ENCODE measurements at regions not wholly inside any gene's neighbourhood (a gene's known extent, or its start where the extent isn't known, plus 50 kb on each side); places are given as distances from the start of the nearest gene placed in this dataset.
A peak's percentile ranks its signal among the peaks of the same experiment; 100 is the strongest.

DNA sequence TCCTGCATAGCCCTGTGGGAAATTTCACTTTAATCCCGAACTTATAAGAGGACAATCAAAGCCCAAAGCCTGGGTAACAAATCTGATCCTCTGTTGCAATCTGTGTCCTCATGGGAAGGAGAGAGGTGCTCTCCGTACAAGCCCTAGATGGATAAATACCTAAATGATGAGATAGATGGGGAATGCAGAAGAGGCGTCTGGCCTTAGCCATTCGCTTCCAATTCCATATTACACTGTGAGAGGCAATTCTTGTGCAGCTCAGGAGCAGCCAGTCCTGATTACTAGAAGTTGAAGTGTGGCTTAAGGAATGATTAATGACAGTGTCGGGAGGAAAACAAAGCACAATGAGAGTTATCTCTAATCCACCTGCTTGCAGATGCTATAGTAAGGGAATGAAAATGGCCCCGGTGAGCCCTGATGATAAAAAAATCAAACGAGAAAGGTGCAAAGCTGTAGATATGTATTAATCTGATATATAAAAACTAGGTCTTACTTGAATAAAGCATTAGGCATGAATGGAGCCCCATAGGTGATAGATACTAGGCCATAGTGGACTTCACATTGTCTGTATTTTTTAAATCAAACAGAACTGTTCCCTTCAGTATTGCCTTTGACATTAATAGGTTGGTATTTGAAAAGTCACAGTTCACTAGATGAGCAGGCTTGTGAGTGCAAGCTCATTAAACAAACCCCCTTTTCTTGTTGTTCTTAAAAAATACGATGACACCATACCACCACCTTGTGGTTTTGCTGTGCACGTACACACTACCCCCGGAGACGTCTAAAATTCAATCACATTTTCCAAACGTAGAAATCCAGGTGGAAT, 54.2 kb upstream of the TMCO5A start:
- H3K27me3 Mint-ChIP-seq = peaks cover 30% of the 10 kb centered on the region
- ChIA-PET POLR2A (no interaction called here), CTCF (no interaction called here)
- H3K4me1 ChIP-seq (ENCODE audit: insufficient read depth, low read length) = no peaks in the 10 kb centered on the region
- intact Hi-C loops (cut with DNase I, micrococcal nuclease) = no loop called here
- H3K27me3 ChIP-seq (ENCODE audit: control insufficient read depth in 1 of 2, insufficient read depth in 2 of 2, low read length in 2 of 2) = no peaks in the 10 kb centered on the region
- no peak overlapping the region for H3K4me3 ChIP-seq (ENCODE audit: low read length)
- no peak overlapping the region for H3K27ac ChIP-seq (ENCODE audit: low read depth in 1 of 2, low read length in 2 of 2)
- ATAC-seq (ENCODE audit: poor library complexity) (no peak), DNase-seq (peak in 1 of 14 experiments; percentile 1)
- TF ChIP-seq, protein P1, sequence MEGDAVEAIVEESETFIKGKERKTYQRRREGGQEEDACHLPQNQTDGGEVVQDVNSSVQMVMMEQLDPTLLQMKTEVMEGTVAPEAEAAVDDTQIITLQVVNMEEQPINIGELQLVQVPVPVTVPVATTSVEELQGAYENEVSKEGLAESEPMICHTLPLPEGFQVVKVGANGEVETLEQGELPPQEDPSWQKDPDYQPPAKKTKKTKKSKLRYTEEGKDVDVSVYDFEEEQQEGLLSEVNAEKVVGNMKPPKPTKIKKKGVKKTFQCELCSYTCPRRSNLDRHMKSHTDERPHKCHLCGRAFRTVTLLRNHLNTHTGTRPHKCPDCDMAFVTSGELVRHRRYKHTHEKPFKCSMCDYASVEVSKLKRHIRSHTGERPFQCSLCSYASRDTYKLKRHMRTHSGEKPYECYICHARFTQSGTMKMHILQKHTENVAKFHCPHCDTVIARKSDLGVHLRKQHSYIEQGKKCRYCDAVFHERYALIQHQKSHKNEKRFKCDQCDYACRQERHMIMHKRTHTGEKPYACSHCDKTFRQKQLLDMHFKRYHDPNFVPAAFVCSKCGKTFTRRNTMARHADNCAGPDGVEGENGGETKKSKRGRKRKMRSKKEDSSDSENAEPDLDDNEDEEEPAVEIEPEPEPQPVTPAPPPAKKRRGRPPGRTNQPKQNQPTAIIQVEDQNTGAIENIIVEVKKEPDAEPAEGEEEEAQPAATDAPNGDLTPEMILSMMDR (IDR thresholded peaks at IDR 0.05) = no peak
- H3K9me3 Mint-ChIP-seq = no peaks in the 10 kb centered on the region
- H3K4me3 Mint-ChIP-seq = no peak overlapping the region
- no peaks in the 10 kb centered on the region for H3K9me3 ChIP-seq (ENCODE audit: control insufficient read depth in 1 of 2, insufficient read depth in 1 of 2, low read length in 2 of 2)
- H3K4me1 Mint-ChIP-seq (ENCODE audit: low read depth) = no peaks in the 10 kb centered on the region
- H3K36me3 Mint-ChIP-seq (ENCODE audit: low read depth) = no peaks in the 10 kb centered on the region
- H3K27ac Mint-ChIP-seq = no peak overlapping the region
- no peaks in the 10 kb centered on the region for H3K36me3 ChIP-seq (ENCODE audit: insufficient read depth, low read length)

DNA sequence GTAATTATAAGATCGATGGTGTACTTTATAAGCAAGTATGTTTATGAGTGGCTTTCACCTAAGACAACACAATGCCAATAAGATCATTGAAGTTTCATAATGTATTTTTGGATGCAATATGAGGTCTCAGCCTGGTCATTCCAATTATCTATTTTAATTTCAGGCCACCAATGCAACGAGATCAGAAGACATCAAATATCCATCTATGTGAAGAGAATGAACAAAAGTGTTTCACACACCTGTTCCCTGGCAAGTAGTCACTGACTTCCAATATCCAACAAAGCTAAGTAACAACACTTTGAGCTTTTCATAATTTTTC, 53.6 kb upstream of the TMCO5A start:
- no peak for DNase-seq
- CTCF ChIA-PET = no interaction called here
- intact Hi-C loops (cut with DNase I, micrococcal nuclease) = no loop called here

DNA sequence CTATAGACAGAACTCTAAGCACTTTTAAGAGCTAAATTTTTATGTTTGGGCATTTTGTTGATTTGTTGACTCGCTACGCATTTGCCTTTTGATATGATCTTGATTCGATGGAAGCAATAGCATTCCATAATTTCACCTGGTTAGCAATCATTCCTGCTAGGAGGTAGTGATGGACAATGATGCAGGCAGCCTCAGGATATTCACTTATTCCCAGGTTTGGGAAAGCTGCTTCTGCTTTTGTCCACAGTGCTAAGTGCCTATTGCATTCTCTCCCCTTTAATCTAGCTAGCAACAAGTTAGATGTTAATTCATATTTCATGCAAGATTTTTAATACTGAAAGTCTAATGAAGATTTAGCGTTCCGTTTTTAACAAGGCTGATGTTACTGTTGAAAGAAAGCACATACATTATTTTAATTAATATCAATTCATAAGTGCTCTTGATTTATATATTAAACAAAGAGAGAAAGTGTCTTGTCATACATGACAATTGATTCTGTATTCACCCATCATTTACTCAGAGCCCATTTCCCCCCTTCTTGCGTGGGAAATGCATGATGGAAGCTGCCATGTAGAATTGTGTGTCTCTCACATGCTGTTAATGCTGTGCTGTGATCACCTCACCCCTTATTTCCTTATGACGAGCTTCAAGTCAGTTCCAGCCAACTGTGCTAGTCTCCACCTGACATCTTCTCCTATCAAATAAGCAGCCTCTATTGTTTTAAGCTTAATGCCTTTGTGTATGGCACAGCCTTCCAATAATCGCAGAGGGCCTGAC, 53.0 kb upstream of the TMCO5A start:
- Mint-ChIP-seq H3K9me3 (no peaks in the 10 kb centered on the region), H3K27ac (no peak overlapping the region), H3K27me3 (peaks cover 34% of the 10 kb centered on the region), H3K4me1 (ENCODE audit: low read depth) (no peaks in the 10 kb centered on the region), H3K4me3 (no peak overlapping the region), H3K36me3 (ENCODE audit: low read depth) (no peaks in the 10 kb centered on the region)
- no peaks in the 10 kb centered on the region for H3K27me3 ChIP-seq (ENCODE audit: control insufficient read depth in 1 of 2, insufficient read depth in 2 of 2, low read length in 2 of 2)
- TF ChIP-seq, protein P1 (IDR thresholded peaks at IDR 0.05) = no peak
- H3K27ac ChIP-seq (ENCODE audit: low read depth in 1 of 2, low read length in 2 of 2) = no peak overlapping the region
- ChIA-PET POLR2A (no interaction called here), CTCF (no interaction called here)
- no peaks in the 10 kb centered on the region for H3K36me3 ChIP-seq (ENCODE audit: insufficient read depth, low read length)
- H3K4me1 ChIP-seq (ENCODE audit: insufficient read depth, low read length) = no peaks in the 10 kb centered on the region
- no peak overlapping the region for H3K4me3 ChIP-seq (ENCODE audit: low read length)
- intact Hi-C loops (cut with DNase I, micrococcal nuclease) = no loop called here
- DNase-seq (no peak), ATAC-seq (ENCODE audit: poor library complexity) (no peak)
- H3K9me3 ChIP-seq (ENCODE audit: control insufficient read depth in 1 of 2, insufficient read depth in 1 of 2, low read length in 2 of 2) = no peaks in the 10 kb centered on the region

More for the DNA sequence above, 53.6 kb upstream of the TMCO5A start:
- Mint-ChIP-seq H3K27me3 (peaks cover 30% of the 10 kb centered on the region), H3K4me3 (no peak overlapping the region), H3K9me3 (no peaks in the 10 kb centered on the region), H3K36me3 (ENCODE audit: low read depth) (no peaks in the 10 kb centered on the region), H3K4me1 (ENCODE audit: low read depth) (no peaks in the 10 kb centered on the region), H3K27ac (no peak overlapping the region)
- no peaks in the 10 kb centered on the region for H3K36me3 ChIP-seq (ENCODE audit: insufficient read depth, low read length)
- TF ChIP-seq, protein P1 (IDR thresholded peaks at IDR 0.05) = no peak
- no peaks in the 10 kb centered on the region for H3K4me1 ChIP-seq (ENCODE audit: insufficient read depth, low read length)
- no peak overlapping the region for H3K4me3 ChIP-seq (ENCODE audit: low read length)
- no peak for ATAC-seq (ENCODE audit: poor library complexity)
- no peaks in the 10 kb centered on the region for H3K9me3 ChIP-seq (ENCODE audit: control insufficient read depth in 1 of 2, insufficient read depth in 1 of 2, low read length in 2 of 2)
- POLR2A ChIA-PET = no interaction called here
- H3K27ac ChIP-seq (ENCODE audit: low read depth in 1 of 2, low read length in 2 of 2) = no peak overlapping the region
- no peaks in the 10 kb centered on the region for H3K27me3 ChIP-seq (ENCODE audit: control insufficient read depth in 1 of 2, insufficient read depth in 2 of 2, low read length in 2 of 2)
